ENCODE measurements at regions not wholly inside any gene's neighbourhood (a gene's known extent, or its start where the extent isn't known, plus 50 kb on each side); places are given as distances from the start of the nearest gene placed in this dataset.

- TF ChIP-seq EP300 (IDR thresholded peaks at IDR 0.05; ENCODE audit: borderline replicate concordance) (no peak), FOXM1 (IDR thresholded peaks at IDR 0.05; ENCODE audit: borderline replicate concordance, low read depth) (no peak), MAX (IDR thresholded peaks at IDR 0.05) (no peak), REST (IDR thresholded peaks at IDR 0.05; ENCODE audit: low read depth) (no peak), EGR1 (IDR thresholded peaks at IDR 0.05) (no peak), CREB1 (IDR thresholded peaks at IDR 0.05; ENCODE audit: low read depth) (no peak)
- TF ChIP-seq, protein P1, sequence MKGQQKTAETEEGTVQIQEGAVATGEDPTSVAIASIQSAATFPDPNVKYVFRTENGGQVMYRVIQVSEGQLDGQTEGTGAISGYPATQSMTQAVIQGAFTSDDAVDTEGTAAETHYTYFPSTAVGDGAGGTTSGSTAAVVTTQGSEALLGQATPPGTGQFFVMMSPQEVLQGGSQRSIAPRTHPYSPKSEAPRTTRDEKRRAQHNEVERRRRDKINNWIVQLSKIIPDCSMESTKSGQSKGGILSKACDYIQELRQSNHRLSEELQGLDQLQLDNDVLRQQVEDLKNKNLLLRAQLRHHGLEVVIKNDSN (IDR thresholded peaks at IDR 0.05), result no peak
Observed at GRCh38 chr16:59754854-59755253, 1020.7 kb upstream of the GOT2 start.
